Stimulated activated CD4-positive, alpha-beta T cell treated with anti-CD3 and anti-CD28 coated beads, Interleukin-1b, Interleukin-23, amount 100 ng/mL, for 1 hour (primary cell): ENCODE measurements at regions not wholly inside any gene's neighbourhood (a gene's known extent, or its start where the extent isn't known, plus 50 kb on each side); places are given as distances from the start of the nearest gene placed in this dataset.

Experiments
- DNase-seq, 2 donors: peaks; one replicate each; pipeline ENCODE4 v3.0.0-alpha.2; 2020; ENCODE audit warnings: low read depth in 2 of 2

DNA sequence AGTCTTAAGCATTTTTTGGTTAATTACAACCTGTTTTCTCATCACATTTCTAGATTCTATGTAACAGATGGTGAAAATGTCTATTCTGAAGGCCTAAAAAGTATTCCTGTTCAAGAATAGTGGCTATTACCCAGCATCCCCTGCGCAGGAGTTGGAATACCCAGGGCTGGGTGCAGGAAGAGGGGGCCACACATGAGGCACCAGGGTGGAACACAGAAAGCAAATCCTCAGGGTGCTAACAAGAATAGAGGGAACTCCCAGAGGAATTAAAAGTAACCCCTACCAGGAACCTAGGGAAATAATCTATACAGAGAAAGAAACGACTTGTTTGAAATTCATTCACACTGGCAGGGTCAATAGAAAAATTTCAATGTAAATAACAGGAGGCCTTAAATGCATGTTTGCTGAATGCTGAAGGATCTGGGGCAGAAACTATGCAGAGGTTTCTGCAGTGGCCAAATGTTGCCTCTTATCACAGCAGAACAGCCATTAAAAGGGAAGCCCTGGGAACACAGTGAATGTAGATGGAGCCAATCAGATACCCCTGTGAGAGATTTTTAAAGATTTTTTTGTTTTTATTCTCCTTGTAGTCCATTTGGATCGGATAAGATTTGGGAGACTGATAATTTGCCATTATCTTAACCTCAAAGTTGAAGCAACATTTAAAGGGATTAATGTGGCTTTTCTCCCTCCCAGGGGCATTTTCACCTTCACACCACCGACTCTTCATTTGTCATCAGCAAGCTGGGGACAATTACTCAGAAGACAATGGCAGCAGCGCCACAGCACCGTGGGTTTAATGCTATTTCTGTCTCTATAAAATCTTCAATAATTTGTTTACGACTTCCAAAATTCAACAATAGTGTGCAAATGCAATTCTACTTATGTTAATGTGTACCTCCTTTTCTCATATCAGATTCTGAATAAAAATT lies 196.0 kb upstream of the PSMD7 start:
- no peak for DNase-seq

DNA sequence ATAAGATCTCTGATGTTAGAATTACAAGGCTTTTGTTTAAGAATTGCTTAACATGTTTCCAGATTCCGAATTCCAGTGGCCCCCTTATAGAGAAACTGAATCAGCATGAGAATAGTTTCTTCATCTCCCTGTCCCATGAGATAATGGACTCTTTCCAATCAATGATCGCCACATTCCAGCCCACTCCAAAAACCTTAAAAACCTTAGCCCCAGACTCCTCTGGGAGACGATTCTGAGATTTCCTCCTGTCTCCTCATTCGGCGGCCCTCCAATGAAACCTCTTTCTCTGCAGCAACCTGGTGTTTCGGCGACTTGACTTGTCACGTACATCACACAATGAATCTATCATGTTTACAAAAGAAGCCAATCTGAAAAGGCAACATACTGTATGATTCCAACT lies 197.1 kb upstream of the PSMD7 start:
- no peak for DNase-seq

DNA sequence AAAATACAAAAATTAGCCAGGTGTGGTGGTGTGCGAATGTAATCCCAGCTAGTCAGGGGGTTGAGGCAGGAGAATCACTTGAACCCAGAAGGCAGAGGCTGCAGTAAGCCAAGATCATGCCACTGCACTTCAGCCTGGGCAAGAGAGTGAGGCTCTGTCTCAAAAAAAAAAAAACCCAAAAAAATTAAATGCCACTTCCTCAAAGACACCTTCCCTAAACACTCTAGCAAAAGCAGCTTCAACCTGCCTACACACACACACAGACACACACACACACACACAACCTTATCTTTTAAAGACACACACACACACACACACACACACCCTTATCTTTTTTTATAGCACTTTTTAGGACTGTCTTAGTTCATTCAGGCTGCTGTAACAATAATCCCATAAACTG lies 201.7 kb upstream of the PSMD7 start:
- DNase-seq, result no peak

DNA sequence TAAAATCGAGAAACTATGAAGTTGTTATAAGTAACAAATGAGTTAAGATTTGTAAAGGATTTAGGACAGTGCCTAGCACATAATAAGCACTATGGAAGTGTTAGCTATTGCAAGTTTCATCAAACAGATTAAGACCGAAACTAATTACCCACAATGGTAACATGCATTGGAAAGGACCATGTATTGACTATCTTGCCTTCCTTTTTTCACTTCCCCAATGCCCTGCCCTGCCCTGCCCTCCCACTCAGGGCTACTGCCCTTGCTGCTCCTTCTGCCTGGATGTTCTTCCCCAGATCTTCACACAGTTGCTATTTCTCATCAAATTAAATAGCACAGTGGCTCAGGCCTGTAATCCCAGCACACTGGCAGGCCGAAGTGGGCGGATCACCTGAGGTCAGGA lies 202.1 kb upstream of the PSMD7 start:
- no peak for DNase-seq

DNA sequence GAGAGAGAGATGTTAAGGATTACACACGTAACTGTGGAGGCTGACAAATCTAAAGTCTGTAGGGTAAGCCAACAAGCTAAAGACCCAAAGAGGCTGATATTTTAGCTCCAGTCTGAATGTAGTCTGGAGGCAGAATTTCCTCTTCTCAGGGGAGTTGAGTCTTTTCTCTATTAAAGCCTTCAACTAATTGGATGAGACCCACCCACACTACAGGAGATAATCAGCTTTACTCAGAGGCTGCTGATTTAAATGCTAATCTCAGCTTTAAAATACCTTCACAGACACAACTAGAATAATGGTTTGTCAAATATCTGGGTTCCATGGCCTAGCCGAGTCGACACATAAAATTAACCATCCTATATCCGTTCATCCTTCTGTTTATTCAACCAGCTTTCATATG lies 204.3 kb upstream of the PSMD7 start:
- no peak for DNase-seq

DNA sequence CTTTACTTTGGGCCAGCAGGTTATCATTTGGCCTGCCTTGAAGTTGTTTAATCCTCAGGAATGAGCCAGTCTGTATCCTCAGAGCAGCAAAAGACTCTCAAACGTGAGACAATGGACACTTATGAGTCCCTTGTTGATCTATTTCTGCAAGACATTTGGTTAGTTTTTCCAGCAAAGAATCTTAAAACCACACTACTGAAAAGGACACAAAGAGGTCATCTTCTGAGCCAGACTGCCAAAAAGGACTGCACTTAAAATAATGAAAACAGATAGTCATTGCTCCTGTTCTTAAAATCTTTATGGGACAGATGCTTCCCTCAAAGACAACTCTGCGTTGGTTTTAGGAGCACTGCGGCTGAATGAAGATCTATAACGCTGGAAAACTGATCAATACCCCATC lies 205.7 kb upstream of the PSMD7 start:
- DNase-seq, result no peak

DNA sequence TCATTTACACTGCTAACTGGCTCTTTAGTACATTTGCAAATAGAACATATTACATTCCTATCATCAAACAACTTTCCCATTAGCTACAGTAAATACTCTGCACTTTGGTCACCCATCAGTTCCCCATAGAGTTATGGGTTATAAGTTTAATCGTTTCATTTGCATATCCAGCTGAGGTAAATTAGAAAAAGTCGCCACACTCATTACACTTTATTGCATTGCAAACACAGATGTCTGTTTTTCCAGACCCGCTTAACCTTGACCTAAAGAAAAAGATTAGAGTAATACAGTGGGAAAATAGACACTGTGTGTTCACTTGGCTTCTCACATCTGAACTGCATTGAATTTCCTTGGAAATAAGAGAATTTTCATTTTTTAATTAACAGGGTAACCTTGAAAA lies 213.1 kb upstream of the PSMD7 start:
- no peak for DNase-seq

DNA sequence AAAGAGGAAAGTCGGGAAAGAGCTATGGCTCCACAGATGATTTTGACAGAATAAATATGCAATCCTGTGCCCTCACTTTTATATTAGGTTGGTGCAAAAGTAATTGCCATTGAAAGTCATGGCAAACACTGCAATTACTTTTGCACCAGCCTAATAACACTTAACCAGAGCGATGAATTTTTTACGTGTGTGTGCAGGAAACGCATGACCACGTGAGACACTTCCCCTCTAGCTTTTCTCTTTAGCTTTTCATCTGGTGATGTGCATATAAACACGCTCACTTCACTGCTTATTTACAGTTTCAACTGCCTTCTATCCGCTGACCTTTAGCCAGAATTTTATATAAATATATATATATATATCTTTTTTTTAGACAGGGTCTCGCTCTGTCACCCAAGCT lies 216.3 kb upstream of the PSMD7 start:
- no peak for DNase-seq

DNA sequence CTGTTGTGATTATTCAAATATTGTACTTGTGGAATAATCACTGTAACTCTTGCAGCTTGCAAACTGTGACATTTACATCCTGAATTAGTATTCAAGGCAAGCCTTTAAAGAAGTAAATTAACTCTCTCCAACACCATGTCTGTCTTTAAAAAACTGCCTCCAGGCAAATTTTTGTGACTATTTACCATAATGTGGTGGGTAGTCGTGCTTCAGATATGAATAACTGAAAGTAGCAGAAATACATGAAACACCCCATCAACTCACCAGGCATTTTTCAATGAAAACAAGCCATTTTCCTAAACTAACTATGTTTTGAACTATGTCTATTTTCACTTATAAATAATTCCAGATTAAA lies 217.4 kb upstream of the PSMD7 start:
- no peak for DNase-seq

DNA sequence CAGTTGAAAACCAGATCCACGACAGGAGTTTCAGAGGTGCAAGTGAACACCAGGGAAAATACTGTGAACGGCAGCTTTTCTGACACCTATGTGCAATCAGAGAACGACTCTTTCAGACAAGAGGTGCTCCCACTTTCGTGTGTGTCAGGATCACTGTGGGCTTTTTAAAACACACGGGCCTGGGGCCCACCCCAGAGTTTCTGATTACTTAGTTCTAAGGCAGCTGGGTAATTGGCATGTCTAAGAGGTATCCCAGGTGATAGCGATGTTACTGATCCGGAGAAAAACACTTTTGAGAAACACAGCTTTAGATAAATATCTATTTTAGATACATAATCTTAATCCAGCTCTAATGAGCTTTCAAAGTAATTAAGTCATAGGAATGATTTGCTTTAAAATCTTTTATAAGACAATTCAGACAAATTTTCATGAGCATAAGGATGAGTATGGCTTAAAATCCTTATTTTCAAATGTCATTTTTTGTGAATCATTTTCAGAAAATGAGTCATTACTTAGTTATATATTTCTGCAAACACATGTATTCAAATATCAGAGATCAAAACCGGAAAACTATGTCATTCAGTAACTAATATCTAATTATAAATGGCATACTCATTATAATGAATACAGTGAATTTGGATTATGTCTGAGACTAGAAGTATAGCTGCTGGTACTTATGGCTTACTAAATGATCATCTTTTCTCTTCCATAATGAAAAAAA lies 217.9 kb upstream of the PSMD7 start:
- DNase-seq, result no peak

DNA sequence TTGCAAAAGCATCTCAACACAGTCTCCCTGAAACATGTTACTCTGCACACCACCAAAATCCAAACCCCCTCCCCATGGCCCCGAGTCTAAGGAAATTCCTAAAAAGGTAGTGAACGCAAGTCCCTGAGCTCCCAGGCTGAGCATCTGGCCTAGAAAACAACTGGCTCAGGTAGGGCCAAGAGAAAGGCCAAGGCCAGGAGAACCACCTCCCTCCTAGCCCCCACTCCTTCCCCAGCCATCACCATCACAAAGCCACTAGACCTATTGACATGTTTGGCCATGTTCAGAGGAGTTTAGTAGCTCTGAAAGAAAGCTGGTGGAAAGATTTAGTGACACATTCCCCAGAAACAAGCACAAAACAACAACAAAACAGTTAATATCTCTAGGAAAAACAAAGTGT lies 220.0 kb upstream of the PSMD7 start:
- DNase-seq, result no peak

DNA sequence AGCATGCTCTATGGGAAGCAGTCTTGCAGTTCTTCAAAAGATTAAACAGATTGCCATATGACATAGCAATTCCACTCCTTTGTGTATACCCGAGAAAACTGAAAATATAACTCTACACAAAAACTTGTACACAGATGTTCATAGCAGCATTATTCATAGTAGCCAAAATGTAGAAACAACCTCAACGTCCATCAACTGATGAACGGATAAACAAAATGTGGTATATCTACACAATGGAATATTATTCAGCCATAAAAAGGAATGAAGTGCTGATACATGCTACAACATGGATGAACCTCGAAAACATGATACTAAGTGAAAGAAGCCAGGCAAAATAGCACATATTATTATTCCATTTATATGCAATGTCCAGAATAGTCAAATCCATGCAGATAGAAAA lies 221.2 kb upstream of the PSMD7 start:
- DNase-seq, result no peak

DNA sequence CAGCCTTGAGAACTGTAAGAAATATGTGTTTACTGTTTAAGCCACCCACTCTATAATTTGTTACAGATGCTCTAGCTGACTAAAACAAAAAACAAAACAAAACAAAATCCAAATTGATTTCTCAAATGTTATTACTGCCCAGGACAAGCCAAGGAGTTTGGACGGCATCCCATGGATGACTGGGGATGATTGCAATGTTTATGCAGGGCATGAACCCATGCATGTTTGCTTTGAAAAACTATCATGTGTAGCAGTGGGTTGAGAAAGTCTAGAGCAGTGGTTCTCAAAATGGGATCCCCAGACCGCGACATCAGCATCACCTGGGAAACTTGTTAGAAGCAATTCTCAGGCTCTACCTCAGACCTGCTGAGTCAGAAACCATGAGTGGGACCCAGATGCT lies 223.2 kb upstream of the PSMD7 start:
- no peak for DNase-seq

DNA sequence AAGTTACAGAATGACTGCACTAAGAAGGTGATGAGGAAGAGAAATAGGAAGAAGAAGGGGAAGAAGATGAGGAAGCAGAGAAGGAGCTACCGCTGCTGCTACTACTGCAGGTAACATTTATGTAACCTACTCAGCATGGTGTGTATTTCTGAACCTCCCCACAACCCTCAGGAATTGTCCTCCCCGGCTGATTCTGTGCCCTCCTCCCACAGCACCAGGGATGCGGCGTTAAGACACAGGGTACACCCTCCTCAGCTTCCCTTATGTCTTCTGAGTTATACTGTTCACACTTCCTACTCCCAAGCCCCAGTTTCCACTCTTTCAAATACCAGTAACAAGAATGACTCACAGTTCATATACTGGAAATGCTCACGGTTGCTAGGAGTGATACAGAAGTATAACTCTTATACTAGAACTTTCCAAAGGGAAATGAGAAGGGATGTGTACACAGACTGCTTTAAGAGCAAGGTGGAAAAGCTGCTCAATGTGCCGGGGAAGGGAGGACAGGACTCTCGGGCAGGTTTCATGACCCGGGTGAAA lies 224.5 kb upstream of the PSMD7 start:
- no peak for DNase-seq

DNA sequence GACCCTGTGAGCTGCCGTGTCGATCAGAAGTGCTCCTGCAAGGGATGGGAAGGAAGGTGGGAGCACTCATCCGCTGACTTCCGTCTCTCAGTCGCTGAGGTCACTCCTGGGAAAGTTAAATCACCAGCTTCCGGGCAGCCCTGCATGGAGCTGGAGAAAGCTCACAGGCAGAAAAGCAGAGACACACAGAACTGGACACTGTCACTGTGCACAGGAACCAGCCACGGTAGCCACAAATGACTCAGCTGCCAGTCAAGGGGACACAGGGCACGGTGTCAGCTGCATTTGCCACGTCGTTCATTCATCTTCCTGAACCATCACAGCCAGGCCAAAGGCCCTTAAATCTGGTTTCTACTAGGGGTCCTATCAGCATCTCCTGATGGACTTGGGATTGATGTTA lies 226.4 kb upstream of the PSMD7 start:
- no peak for DNase-seq

DNA sequence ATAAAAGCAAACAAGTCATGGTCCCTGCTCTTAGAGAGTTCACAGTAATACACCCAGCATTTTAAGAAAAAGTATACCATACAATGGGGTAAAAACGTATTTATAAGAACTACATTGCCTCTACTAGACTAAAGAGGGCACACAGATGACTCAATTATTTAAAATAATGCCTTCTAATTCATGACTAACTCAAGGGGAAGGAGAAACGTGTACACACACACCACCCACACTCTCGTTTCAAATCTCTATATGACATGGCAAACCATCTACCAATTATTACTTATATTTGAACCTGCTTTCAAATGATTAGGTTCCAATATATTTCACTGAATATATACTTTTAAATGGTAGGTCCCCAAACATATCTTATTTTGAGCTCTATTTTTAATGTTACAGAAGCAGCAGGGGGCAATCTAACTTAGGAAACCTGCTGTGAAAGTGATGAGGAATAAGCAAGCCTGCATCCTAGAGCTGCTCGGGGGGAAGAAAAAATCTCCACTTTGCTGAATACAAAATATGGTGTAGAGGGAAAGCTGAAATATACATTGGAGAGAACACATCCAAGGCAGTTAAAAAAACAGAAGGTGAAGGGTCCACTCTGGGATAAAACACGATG lies 232.4 kb upstream of the PSMD7 start:
- DNase-seq, result no peak

DNA sequence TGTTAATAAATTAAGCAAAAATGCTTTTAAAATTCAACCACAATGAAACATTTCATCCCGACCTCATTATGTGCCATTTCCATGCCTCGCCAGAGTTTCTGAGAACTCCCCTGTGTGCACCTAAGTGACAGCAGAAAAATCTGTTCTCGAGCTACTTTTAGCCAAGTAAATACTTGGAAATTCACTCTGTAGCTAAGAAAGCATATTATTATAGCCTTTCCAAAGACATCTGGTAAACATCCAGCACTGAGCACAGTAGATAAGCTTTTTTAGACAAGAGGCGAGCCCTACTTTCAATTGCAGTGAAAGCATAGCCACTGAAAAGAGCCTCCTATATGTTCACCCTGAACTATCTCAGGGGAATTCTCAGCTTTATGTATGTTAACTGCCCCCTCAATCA lies 242.8 kb upstream of the PSMD7 start:
- no peak for DNase-seq

DNA sequence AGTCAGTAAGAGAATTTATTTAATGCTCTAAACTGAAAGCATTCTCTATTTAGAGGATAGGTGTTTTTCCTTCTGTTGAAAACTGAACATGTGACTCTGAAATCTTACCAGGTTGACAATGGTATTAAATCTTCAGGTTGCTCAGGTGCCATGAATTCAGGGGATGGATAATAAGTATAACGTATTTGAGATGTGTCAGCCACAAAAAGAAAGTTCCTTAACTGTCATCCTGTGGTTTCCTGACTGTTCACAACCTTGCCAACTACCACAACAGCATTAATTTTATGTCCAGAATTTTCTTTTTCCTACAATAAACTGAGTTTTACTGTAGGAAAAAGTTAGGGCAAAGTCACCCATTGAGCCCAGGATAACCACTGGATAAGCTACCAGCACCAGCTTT lies 243.3 kb upstream of the PSMD7 start:
- no peak for DNase-seq

DNA sequence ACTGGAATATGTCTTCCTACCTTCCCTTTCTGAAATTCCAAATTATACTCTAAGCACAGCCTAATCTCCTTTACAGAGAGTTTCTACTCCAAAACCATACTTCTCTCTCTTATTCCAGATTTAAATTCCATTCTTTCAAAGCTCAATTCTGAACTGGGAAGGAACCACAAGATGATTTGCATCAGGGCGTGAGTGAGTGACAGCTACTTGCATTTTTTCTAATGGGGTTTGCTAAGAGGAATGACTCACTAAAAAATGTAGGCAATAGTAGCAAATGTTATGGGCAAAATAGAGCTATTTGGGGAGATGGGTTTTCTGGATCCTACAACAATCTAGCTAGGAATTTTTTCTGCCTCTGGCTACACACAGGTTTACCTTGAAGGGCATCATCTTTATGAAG lies 244.6 kb upstream of the PSMD7 start:
- no peak for DNase-seq

DNA sequence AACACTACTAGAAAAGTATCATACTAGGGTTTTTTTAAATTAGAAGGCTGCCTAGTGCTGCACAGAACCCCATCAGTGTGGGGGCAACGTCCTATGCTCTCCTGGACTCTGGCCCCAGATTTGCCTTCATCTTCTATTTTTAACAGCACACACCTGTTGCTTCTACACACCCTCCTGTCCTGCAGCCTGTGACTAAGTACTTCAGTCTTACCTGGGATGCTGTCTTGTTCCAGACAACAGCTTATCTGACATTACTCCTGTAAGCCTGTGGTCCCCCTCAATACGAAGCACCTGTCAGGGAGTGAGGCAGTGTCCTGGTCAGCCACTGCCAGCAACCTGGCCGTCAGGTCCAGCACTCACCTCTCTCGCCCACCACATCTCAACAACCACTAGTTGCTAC lies 247.6 kb upstream of the PSMD7 start:
- no peak for DNase-seq

DNA sequence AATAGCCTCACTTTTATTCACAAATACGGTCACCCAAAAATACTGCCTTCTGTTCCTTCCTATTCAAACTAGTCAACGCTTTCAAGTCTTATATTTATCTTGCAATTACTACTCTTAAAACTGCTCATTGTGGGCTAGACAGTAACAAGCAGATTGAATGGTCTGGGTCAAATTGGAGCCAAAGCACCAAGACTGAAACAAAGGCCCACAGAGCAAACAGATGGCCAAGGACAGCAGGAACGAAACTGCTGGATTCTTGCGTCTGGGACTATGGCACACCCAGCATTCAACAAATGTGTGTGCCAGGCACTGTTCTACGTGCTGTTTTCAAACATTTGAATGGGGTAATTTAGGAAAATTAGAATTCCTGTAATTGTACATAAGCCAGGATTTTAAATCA lies 250.1 kb upstream of the PSMD7 start:
- DNase-seq, result no peak

DNA sequence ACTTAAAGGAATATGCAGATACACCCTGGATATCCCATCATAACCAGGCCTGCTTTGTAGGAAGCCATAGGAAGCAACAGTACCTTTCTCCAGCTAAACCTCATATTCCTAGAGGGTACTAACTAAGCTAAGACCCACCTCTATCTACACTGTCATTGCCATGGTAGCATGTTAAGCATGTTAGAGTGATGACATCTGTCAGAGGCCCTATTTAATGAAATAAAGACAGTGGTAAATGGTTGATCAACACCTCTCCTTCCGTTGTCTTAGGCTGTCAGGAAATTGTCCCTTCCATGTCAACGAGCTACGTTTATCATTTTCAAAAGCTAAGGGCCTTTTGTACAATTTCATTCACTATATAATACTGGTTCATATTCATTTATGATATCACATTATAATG lies 251.1 kb upstream of the PSMD7 start:
- DNase-seq, result no peak

DNA sequence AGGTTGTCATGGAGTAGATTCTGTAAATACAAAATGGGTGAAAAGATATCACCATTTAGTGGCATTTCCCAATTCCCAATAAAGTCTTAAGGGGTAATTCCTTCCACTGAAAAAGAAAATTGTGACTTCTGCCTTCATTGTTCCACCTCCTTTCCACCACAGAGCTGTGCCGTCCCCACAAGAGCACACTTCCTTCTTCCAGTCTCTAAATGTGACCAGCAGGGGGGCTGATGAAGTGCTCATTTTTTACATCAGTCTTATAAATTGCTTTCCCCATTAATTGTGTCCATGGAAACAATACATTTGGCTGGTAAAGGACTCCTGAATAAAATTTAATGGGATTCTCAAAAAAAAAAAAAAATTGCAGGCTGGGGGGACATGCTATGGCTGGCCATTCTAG lies 260.8 kb upstream of the PSMD7 start:
- DNase-seq, result no peak
